CD4-positive, alpha-beta T cell treated with Interleukin-2 at 100 ng/mL for 4 hours (primary cell): ENCODE measurements at regions not wholly inside any gene's neighbourhood (a gene's known extent, or its start where the extent isn't known, plus 50 kb on each side); places are given as distances from the start of the nearest gene placed in this dataset.
"Not testable (repeated sequence)": the region's sequence is repeated elsewhere in the genome, so short reads cannot be mapped to it uniquely, and the experiment has no call there.

Experiments
- DNase-seq: peaks from one replicate; pipeline ENCODE4 v3.0.0-alpha.2; 2020; ENCODE audit warnings: low spot score

DNA sequence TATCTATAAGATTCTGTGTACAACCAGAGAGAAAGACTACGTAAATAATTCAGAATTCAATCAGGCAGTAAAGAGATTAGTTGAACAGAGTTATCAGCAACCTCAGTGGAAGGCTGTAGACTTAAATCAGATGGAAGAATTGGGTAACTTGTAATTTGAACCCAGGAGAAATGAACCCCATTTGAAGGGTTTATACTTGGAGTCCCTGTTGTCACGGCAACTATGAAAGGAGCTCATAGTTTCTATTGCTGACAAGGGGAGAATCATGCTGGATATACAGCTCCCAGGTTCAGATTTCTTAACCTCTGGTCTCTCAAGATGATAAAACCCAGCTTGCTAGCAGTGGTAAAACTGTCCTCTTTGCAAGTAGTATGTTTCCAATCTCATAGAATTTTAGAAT, 54.4 kb upstream of the BMP4 start:
- no peak for DNase-seq

GRCh38 chr14:54023027-54023426, 66.4 kb upstream of the BMP4 start:
- no peak for DNase-seq

DNA sequence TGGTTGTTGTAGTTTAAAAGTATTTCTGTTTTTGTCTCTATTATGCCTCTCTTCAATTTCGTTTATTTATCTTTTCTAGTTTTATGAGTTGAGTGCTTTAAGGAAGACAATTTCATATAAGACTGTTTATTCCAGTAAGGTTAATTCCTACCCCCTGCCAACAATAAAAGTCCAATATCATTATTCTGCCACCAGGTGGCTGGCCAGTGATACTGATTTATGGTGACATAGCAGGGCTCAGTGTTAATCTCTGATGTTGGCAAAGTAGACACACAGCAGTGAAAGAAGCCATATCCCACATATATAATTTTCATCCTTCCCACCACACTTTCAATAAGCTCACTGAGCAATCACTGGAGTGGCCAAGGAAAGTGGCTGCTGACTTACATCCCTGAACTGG, 69.0 kb upstream of the BMP4 start:
- no peak for DNase-seq

- DNase-seq: no peak
Observed at GRCh38 chr14:54026671-54027070, 70.0 kb upstream of the BMP4 start.

DNA sequence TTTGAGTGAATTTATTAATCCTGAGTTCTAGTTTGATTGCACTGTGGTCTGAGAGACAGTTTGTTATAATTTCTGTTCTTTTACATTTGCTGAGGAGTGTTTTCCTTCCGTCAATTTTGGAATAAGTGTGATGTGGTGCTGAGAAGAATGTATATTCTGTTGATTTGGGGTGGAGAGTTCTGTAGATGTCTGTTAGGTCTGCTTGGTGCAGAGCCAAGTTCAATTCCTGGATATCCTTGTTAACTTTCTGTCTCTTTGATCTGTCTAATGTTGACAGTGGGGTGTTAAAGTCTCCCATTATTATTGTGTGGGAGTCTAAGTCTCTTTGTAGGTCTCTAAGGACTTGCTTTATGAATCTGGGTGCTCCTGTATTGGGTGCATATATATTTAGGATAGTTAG, 74.4 kb upstream of the BMP4 start:
- DNase-seq: not testable (repeated sequence)

GRCh38 chr14:54033285-54033684, 76.7 kb upstream of the BMP4 start:
- not testable (repeated sequence) for DNase-seq

DNA sequence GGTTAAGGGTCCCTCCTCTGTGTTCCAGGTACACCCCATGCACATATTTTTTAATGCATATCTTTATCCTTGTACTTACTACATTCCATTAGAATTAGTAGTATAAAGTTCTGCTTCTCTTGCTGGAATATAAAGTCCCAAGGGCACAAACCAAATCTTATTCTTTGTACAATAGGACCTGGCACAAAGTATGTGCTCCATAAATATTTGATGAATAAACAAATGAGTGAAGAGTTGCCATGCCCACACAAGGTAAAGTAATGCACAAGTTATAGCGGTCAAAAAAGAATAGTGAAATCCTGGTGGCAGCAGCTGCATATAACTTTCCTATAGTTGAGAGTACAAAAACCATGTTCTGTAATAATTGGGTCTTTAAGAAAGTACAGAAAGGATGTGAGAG, 82.1 kb upstream of the BMP4 start:
- no peak for DNase-seq

- DNase-seq: no peak
Observed at GRCh38 chr14:54039311-54039710, 82.7 kb upstream of the BMP4 start.

DNA sequence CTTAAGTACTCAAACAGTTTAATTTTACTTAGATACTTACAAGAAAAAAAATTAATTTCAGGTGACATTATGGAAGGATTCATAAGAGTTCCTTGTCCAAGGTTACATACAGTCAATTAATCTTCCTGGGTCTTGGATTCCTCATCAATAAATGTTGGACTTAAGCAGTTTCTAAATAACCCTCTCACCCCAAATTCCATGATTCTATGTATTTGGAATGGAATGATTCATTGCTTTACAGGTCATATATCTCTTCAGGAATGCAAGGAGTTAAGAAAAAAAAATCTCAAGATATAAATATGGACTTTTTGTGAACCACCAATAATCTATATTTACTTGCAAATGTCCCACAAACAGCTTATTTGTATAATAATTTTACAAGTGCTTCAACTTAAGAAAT, 84.2 kb upstream of the BMP4 start:
- DNase-seq: no peak

- no peak for DNase-seq
Observed at GRCh38 chr14:54046250-54046649, 89.6 kb upstream of the BMP4 start.

DNA sequence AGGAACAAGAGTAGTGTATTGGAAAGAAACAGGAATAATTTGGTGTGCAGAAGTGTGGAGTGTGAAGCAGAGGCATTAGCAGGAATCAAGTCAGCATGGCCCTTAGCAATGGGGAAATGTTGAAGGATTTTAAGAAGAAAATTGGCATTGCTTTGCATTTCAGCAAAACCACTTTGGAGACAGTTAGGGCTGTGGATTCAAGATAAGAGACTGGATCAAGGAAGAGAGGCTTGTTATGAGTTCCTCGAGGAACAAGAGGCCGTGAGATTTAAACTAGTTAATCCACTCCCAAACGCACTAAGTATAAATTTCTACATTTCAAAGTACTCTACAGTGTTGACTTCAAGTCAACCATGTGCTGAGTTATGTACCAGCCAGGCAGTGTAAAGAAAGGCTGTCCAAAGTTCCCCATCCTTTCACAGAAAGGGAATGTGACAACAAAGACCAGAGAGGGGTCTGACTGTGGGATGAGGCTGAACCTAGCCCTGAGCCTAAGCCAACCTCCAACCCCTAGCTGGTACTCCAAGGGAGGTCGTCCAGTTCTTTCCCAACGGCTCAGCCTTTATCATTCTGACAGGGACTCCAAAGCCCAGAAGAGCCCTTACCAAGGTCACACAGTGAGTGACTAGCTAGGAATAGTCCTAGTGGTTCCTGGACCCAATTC, 91.2 kb upstream of the BMP4 start:
- DNase-seq: no peak

GRCh38 chr14:54048311-54048710, 91.7 kb upstream of the BMP4 start:
- DNase-seq: no peak

GRCh38 chr14:54048736-54049135, 92.1 kb upstream of the BMP4 start:
- DNase-seq: no peak

- DNase-seq: no peak
Observed at GRCh38 chr14:54050759-54051158, 94.1 kb upstream of the BMP4 start.

DNA sequence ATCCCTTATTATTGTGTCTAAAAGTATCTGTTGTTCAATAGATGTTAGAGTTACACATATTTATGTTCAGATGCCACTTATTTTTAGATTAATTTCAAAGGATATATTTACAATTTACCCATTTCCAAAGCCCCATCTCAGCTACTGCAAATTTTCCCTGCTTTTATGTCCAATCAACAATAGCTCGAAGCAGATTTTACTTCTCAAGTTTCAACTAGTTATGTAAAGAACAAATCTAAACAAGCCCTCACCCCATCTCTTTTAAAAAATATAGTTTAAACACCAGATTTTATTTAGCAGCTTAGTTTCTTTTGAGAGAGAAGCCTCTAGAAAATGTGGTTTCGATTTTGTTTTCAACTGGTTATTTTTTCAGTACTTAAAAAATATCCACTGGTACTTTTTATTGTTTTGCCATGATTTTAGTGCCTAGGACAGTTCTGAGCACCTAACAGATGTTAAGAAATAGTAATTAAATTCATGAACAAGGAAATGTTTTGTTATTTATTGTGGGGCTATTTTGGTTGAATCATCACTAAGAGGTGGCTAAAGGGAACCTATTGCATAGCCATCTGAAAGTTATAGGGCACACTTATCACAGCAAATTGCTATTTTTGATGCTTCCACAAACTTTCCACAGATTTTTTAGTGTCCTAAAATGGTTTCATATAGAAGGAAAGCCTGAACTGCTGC, 96.2 kb upstream of the BMP4 start:
- DNase-seq: no peak

DNA sequence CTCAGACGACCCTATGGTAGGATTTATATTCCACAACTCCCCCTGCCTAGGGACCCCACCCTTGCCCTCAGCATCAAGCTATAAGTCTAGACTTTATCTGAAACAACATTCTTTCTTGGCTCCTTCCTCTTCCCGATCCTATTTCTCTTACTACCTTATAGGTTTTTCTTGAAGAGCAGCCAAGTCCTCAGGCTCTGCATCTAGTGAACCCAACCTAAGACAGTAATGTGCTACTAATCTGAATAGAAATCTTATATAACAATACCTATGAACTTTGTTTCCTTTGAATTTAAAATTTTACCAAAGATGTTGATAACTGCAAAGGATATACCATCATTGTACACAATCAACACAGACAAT, 96.7 kb upstream of the BMP4 start:
- no peak for DNase-seq

DNA sequence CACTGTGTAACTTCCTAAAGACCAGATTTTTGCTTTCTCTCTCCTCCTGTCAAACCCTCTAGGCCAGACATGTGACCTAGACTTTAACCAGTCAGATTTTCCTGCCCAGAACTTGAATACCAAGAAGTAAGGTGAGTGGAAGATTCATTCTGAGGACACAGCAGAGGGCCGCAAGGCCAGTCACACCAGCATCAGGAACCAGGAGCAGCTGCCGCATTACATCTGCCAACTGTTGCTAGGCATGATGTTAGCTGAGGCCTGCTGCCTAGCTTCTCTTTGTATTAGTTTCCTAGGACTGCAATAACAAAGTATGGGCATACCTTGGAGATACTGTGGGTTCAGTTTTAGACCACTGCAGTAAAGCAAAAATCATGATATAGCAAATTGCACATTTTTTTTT, 101.9 kb upstream of the BMP4 start:
- no peak for DNase-seq

DNA sequence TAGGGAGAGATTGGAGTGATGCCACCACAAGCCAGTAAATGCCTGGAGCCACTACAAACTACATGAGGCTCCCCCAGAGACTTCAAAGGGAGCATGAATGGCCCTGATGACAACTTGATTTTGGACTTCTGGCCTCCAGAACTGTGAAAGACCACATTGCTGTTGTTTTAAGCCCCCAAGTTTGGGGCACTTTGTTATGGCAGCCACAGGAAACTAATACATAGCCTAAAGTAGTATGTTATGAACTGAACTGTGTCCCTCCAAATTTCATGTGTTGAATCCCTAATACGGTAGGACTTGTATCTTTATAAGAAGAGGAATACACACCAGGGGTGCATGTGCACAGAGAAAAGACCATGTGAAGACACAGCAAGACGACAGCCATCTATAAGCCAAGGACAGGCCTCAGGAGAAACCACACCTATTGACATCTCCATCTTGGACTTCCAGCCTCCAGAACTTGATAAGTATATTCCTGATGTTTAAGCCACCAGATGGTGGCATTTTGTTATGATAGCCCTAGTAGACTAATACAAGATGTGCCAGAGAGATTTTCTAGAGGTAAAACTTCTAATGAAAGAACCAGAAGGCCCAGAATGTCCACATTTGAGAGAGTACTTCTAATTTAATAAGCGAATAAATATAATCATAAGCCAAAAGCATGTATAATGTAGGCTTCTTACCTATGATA, 127.1 kb upstream of the BMP4 start:
- no peak for DNase-seq

DNA sequence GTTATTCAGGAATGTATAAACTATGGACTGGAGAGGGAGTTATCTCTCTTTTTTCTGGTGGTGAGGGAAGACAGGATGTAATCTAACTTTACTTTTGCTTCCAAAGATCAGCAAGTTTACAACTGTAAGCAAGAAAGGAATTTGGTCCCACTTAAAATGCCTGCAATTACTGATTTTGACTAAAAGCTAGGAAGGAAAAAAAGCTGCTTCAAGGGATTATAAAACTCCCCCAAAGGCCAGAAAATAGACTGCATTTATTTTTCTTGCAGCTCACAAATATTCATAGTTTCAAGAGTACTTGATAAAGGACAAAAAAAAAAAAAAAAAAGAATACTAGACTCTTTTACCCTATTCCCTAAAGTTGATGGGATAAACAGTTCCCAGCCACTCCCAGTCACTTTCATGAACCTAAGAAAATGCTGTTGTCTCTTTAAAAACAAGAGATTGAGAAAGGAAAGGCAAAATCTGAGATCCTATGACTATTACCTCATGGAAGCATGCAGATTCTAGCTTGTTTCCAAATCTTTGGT, 128.7 kb upstream of the BMP4 start:
- DNase-seq: no peak

GRCh38 chr14:54085841-54086240, 129.2 kb upstream of the BMP4 start:
- DNase-seq: no peak

DNA sequence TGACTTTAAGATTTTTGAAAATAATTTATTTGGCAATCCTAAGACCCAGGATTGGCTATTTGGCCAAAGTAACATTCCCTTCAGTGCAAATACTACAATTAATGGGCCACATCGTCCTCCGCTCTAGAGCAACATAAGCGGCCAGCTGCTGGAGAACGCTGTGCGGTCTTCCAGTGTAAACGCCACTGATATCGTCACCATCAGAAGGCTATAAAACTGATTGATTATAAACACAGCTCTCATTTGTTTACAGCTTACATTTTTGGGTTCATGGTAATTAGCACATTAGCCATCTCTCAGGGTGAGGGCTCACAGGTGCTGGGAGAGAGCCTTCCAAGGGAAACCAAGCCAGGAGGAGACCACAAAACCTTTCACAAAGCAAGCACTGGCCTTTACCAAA, 130.1 kb upstream of the BMP4 start:
- no peak for DNase-seq

DNA sequence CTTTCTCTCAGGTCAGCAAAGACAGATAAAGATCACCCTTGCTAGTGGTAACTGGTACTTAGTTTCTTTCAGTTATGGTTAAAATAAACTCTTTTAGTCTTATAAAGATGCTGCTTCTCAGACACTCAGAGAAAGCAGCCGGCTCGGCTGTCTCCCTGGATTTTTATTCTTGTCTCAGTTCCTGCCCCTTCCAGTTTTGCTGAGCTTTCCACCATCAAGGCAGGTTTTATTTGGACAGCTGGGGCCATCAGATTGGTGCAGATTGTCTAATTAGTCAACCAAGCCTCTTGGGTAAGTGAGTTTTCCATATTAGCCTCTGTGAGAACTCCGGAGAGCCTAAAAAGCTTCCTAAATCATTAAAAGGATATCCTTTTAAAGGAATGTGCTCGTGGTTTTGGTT, 130.8 kb upstream of the BMP4 start:
- no peak for DNase-seq

DNA sequence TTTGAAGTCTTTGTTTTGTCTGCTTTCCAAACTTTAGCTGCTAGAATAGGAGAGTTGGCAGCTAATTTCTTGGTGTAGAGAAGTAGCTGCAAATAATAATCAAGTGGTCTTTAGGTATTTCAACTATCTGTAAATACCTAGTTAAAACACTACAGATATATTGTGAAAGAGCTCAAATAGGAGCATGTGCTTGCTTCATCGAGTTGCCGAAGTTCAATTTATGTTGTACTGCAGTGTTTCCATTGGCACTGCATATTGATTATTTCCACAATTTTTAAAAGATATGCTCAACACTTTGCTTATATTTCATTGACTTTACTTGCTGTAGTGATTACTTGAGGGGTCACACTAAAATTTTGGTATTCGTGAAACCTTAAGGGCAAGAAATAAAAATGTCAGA, 131.6 kb upstream of the BMP4 start:
- DNase-seq: no peak
